HG03060 (cell line): ENCODE measurements at regions not wholly inside any gene's neighbourhood (a gene's known extent, or its start where the extent isn't known, plus 50 kb on each side); places are given as distances from the start of the nearest gene placed in this dataset.
"Not testable (repeated sequence)": the region's sequence is repeated elsewhere in the genome, so short reads cannot be mapped to it uniquely, and the experiment has no call there.

Experiments
- ATAC-seq: cut with Tn5 transposase; IDR thresholded peaks from one replicate; pipeline ENCODE4 v1.9.1; 2021; ENCODE audit warnings: low read depth, moderate number of reproducible peaks; ENCODE audit not compliant: unreplicated experiment

DNA sequence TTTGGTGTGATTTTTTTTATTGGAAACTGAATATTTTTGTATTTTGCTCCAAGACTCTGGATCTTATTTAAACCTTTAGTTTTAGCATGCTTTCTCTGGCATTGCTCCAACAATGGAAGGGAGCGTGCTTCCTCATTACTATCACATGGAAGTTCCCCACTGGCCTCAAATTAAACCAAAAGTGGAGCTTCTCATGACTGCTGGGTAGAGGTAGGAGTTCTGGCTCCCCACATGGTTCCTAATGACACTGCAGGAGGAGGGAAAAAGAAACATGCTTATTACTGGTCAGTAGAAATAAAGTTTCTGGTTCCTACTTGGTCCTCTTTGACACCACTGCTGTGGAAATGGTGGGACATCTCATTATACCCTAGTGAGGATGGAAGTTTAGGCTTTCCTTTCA lies 310.5 kb downstream of the PTGER3 start:
- ATAC-seq = no peak

DNA sequence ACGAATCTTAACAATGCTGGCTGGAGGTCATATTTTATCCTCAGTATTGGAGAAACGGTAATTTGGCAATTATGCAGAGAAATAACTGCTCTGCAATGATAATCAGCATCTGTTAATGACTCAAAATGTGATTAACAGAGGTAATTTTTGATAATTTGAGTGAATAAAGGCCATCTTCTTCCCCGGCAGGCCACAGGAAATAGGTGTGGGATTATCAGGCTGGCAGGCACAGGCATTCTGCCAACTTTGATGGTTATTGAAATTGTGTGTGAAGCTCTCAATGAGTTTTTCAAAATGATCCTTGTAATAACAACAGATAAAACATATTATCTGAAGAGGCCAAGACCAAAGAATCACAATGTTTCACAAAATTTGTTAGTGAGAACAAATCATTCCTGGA lies 309.0 kb downstream of the PTGER3 start:
- ATAC-seq = no peak

DNA sequence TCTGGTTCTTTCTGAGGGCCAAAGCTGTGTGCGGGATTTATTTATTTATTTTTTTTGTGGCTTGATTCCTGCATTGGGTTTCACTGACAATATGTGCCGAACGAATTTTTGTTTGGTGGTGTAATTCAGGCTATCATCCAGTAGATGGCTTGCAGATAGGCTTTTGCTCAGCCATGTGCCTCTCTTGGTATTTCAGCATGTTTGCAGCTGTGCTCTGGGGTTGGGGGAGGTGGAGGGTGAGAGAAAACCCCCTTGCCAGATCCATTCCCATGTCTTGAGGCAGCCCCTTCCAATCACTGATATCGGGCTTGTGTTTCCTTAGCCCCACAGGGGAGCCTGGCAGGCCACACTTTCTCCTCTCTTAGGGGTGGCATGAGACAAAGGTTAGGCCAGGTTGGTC lies 302.4 kb downstream of the PTGER3 start:
- no peak for ATAC-seq

DNA sequence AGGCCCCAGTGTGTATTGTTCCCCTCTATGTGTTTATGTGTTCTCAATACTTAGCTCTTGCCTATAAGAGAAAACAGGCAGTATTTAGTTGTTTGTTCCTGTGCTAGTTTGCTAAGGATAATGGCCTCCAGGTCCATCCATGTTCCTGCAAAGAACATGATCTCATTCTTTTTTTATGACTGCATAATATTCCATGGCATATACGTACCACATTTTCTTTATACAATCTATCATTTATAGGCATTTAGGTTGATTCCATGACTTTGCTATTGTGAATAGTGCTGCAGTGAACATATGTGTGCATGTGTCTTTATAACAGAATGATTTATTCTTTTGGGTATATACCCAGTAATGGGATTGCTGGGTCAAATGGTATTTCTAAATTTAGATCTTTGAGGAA lies 301.6 kb downstream of the PTGER3 start:
- ATAC-seq = not testable (repeated sequence)

DNA sequence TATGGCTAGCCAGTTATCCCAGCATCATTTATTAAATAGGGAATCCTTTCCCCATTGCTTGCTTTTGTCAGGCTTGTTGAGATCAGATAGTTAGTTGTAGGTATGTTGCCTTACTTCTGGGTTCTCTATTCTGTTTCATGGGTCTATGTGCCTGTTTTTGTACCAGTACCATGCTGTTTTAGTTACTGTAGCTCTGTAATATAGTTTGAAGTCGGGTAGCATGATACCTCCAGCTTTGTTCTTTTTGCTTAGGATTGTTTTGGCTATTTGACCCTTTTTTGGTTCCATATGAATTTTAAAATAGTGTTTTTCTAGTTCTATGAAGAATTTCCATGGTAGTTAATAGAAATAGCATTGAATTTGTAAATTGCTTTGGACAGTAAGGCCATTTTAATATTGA lies 300.5 kb downstream of the PTGER3 start:
- not testable (repeated sequence) for ATAC-seq

DNA sequence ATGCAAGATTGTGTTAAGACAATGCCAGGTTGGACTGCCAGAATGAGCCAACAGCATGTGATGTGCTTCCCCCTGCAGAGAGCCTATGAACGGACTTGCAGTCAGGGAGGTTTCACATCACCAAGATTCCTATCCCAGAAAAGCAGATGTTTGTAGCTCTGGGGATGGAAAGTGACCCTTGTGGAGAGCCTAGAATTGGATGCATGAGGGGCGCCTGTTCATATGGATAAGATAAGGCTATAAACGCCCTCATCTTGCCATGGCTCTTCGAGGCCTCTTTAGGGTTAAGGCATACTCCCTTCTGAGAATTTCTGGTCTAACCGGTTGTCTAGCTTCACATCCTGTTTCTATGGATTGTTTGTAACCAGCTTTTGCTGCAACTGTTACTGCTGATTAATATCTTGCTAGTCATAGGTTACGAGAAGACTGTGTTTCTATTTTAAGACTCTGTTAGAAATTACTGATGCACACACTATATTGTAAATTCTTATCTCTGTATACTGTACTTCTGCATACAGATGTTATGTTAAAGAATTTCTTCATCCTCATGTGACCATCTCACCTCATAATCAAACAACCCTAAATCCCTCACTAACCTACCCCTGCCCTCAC lies 295.8 kb downstream of the PTGER3 start:
- not testable (repeated sequence) for ATAC-seq

DNA sequence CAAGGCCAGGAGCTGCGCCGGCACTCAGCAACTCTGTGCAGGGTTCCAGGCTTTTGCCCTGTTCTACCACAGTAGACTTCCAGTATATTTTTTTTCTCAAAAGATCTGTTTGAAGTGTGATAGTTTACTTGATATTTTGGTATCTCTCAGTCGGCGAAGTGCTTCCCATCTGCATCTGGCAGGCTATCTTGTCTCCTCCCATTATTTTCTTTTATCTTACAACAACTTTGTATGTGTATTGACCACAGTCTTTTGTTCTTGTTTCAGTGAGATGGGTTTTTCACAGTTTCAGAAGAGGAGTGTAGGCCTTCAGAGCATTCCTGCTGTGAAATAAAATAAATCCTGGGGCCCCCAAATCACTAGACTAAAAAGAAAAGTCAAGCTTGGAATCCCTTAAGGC lies 292.9 kb downstream of the PTGER3 start:
- no peak for ATAC-seq

DNA sequence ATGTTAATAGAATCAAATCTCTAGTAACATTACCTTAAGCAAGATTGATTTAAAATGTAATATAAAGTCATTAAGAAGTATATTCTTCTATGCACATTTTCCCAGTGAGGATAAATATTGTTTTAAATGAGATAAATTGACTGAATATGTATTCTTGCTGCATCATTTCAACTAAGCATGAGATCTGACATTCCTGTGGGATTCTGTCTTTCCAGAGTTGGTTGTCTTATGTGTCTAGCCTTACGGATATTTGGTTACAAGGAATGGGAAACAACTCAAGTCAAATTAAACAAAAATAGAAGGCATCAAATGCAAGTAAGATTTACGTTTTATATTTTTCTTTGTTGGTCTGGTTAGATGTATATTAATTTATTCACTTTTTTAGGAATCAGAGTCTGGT lies 287.5 kb downstream of the PTGER3 start:
- ATAC-seq = no peak

DNA sequence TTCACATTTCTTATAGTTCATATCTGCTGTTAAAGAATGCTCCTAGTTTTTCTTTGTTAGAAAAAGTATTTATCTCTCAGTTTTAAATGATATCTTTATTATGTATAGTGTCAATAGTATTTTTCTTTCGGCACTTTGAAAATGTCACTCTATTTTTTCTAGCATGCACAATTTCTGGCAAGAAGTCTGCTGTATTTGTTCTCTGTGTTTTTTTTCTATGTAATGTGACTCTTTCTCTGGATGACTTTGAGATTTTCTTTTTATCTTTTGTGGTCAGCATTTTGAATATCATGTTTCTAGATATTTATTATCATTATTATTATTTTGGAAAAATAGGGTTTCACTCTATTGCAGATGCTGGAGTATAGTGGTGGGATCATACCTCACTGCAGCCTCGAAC lies 285.2 kb downstream of the PTGER3 start:
- no peak for ATAC-seq

DNA sequence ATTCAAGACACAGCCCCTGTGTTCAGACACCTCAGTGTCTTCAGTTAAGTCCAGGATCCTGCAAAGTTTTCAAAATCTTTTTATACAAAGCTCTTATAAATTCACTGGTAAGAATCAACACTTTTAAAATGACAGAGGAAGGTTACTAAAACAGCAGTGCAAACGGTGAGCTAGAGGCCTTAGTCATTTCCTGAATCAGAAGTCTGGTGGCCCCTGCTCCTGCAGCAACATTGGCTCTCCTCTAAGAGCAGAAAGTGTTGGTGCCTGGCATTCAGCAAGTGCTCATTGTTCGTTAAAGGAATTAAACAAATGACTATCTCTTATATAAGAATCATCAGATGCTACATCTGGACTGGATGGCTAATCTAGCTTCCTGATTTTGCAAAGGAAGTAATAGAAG lies 282.9 kb downstream of the PTGER3 start:
- ATAC-seq = no peak

DNA sequence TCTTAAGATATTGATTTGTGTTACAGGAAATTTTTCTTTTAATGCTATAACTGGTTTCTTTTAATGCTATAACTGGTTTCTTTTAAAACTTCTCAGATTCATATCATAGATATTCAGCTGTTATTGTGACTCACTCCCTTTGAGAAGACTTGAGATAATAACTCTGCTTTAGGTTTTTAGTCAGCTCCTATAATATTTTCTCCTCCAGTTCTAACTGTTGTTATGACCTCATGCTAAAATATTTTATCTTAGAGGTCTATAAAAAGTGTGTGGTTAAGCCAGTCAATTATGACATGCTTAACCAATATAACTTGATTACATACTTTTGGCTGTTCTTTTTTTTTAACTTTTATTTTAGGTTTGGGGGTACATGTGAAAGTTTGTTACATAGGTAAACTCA lies 280.2 kb downstream of the PTGER3 start:
- ATAC-seq = no peak

DNA sequence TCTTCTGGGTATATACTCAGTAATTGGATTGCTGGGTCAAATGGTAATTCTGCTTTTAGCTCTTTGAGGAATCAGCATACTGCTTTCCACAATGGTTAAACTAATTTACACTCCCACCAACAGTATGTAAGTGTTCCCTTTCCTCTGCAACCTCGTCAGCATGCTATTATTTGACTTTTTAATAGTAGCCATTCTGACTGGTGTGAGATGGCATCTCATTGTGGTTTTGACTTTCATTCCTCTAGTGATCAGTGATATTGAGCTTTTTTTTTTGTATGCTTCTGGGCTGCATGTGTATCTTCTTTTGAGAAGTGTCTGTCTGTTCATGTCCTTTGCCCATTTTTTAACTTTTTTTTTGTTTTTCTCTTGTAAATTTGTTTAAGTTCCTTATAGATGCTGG lies 279.4 kb downstream of the PTGER3 start:
- no peak for ATAC-seq

DNA sequence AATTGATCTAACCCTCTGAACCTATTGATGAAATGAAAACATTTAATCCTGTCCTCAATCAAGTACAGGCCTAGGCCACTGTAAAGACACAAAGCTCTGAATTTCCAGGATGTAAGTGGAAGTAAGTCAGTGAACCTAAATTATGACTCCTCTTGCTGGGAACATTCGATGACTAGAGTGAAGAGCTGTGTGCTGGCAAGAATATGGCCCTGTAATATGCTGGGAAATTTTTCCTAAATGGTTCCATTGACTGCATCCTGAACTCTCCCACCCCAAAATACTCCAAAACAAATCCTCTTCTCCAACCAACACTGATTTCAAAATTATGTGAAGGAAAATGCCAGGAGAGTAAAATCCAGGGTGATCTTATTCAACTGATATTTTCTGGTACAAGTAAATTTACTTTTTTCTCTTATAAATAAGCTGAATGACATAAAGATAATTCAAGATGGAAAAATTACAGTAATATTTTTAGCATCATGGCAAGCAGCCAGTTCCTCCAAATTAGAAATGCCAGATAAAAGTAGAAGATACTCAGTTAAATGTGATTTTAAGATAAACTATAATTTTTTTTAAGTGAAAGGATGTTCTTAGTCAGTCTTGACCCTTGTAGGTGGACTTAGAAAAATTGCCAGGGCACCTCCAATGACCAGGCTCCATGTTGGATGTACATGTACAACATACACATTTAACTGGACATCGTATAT lies 269.4 kb downstream of the PTGER3 start:
- ATAC-seq = no peak

DNA sequence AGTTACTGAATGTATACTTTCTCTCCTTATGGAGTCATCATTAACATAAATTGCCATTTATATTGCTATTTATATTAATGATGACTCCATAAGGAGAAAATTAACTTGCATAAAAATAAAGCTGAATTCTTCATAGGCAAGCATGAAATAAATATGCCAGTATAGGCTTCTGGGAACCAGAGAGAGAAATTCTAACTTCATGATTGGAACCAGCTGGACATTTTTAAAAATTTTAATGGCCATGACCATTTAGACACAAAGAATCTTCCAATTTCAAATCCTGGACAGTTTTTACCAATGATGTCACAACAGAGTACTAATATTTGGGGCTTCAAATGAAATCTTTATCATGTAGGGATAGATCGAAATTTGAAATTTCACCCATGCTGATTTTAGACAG lies 268.7 kb downstream of the PTGER3 start:
- no peak for ATAC-seq

DNA sequence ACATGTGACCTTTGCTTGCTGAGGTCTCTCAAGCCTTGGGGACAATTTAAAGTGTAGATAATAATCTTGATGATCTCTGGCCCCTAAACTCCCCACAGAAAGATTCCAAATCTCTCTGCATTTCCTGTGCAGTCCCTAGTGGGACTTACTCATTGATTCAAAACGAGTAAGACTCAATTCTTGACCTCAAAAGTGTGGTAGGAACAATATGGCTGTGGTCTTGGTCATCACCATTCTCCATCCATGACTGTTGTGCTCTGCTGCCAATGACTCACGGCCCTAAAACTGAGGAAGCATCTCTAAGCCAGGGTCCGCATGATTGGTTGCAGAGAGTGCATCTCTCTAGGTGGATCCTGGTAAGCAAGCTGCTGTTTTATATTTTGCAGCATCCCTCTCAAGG lies 268.0 kb downstream of the PTGER3 start:
- ATAC-seq = no peak

DNA sequence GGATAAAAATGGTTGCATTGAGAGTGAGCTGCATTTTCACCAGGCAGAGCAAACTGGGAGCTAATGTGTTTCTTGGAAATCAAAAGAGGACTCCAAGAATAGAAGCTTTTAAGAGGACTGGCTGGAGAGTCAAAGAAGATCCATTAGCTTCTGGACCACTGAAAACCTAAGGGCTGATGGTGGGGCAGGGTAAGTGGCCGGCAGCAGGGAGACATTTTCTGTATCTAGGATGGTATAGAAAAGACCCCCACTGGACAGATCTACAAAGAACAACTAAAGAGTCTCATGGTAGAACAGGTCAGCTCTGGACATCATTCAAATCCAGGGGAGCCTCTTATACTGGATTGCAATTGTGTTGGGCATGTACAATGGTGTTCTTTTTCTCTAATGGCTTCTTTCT lies 262.3 kb downstream of the PTGER3 start:
- ATAC-seq = no peak

DNA sequence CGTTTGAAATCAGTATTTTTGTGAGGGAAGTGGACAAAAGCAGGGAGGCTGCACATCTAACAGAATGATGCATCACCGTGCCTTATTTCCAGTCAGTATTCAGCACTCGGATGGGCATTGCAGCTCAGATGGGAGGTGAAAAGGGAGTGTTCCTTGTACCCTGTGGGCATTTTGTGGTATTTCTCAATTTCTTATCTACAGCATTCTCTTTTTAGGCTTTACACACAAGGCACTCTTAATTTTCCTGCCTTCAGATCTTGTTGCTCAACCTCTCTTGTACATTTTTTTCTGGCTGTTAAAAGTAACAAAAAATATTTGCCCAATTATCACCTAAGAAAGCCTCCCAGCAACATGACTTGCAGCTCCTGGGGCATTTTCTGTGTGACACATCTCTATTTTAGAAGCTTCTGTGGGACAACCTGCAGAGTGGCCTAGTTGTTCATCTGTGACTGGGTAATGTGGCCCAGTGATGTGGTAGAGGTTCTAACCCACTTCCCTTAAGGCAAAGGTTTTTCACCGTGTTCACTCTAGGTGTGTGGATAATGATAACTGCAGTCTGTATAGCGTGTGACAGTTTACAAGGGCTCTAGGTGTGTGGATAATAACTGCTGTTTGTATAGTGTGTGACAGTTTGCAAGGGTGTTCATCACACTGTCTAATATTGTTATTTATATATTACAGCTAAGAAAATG lies 257.2 kb downstream of the PTGER3 start:
- no peak for ATAC-seq

DNA sequence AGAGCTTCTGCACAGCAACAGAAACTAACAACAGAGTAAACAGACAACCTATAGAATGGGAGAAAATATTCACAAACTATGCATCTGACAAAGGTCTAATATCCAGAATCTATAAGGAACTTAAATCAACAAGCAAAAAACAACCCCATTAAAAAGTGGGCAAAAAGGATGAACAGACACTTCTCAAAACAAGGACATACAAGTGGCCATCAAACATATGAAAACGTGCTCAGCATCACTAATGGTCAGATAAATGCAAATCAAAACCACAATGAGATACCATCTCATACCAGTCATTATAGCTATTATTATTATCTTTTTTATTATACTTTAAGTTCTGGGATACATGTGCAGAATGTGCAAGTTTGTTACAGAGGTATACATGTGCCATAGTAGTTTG lies 252.6 kb downstream of the PTGER3 start:
- not testable (repeated sequence) for ATAC-seq

DNA sequence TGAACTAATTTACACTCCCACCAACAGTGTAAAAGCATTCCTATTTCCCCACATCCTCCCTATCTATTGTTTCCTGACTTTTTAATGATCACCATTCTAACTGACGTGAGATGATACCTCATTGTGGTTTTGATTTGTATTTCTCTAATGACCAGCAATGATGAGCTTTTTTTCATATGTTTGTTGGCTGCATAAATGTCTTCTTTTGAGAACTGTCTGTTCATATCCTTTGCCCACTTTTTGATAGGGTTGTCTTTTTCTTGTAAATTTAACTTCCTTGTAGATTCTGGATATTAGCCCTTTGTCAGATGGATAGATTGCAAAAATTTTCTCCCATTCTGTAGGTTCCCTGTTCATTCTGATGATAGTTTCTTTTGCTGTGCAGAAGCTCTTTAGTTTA lies 251.3 kb downstream of the PTGER3 start:
- not testable (repeated sequence) for ATAC-seq

DNA sequence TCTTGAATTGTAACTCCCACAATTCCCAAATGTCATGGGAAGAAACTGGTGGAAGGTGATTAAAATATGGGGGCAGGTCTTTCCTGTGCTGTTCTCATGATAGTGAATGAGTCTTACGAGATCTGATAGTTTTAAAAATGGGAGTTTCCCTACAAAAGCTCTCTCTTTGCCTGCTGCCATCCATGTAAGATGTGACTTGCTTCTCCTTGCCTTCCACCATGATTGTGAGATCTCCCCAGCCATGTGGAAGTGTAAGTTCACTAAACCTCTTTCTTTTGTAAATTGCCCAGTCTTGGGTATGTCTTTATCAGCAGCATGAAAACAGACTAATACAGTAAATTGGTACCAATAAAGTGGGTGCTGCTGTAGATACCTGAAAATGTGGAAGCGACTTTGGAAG lies 245.0 kb downstream of the PTGER3 start:
- not testable (repeated sequence) for ATAC-seq

DNA sequence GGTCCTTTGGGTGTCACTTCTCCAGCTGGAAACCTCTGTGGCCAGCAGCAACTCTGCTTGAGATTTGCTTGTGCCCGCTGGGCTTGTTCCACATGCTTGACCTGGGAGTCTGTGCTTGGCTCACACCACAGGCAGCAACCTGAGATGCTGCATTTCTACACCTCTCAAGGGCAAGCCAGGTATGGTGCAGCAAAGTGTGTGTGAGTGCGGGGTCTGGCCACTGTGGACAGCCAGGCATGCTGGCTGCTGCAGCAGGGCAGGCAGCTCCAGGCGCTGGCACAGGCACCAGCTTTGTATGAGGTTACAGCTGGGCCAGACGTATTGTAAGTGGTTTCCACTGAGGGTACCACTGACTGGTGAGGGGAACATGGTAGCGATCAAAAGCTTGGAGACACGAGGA lies 242.0 kb downstream of the PTGER3 start:
- no peak for ATAC-seq

DNA sequence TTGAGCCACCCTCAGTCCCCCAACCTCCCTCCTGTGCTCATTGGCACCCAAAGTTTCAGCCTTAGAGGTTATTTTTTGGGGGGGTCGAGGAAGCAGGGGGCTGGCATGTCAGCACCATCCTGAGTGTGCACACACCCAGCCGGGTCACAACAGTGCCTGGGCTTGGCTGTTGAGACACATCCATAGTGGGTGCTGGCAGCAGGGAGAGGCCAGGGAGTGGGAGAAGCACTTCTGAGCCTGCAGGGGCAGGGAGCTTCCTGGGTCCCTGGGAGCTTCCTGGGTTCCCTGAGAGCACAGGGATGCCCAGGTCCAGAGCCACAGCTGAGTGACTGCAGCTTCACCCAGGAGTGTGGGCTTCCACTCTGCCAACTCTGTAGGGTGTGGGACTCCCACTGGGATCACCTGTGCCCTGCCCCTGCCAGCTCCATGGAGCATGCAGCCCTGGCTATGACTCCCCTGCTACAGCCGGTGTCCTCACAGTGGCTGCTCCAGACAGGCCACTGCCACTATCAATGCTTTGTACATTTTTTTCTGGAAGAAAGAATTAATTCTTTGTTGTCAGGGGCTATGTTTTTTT lies 240.4 kb downstream of the PTGER3 start:
- no peak for ATAC-seq
